Smooth muscle cell of the brain vasculature (primary cell): ENCODE measurements at regions not wholly inside any gene's neighbourhood (a gene's known extent, or its start where the extent isn't known, plus 50 kb on each side); places are given as distances from the start of the nearest gene placed in this dataset.

Source experiments
- DNase-seq: peaks from one replicate; pipeline ENCODE4 v3.0.0-alpha.2; 2012; ENCODE audit warnings: low read depth, low spot score

- no peak for DNase-seq
Observed at GRCh38 chr3:22306454-22306853, 555.4 kb upstream of the ZNF385D start.

- no peak for DNase-seq
Observed at GRCh38 chr3:22308871-22309270, 557.9 kb upstream of the ZNF385D start.

- no peak for DNase-seq
Observed at GRCh38 chr3:22315925-22316324, 564.9 kb upstream of the ZNF385D start.

- no peak for DNase-seq
Observed at GRCh38 chr3:22318325-22318724, 567.3 kb upstream of the ZNF385D start.

GRCh38 chr3:22319446-22319845 is 568.4 kb upstream of the ZNF385D start:
- peak; percentile 26 for DNase-seq

- no peak for DNase-seq
Observed at GRCh38 chr3:22322861-22323260, 571.9 kb upstream of the ZNF385D start.

GRCh38 chr3:22326305-22326704 is 575.3 kb upstream of the ZNF385D start:
- no peak for DNase-seq

GRCh38 chr3:22334996-22335395 is 584.0 kb upstream of the ZNF385D start:
- DNase-seq, result no peak

- DNase-seq, result no peak
Observed at GRCh38 chr3:22349215-22349851, 598.3 kb upstream of the ZNF385D start.

- DNase-seq, result no peak
Observed at GRCh38 chr3:22351806-22352205, 600.8 kb upstream of the ZNF385D start.

GRCh38 chr3:22353126-22353525 is 602.1 kb upstream of the ZNF385D start:
- no peak for DNase-seq

GRCh38 chr3:22358334-22358733 is 607.3 kb upstream of the ZNF385D start:
- no peak for DNase-seq

- no peak for DNase-seq
Observed at GRCh38 chr3:22360164-22360563, 609.2 kb upstream of the ZNF385D start.

GRCh38 chr3:22360970-22361369 is 610.0 kb upstream of the ZNF385D start:
- DNase-seq, result no peak

- no peak for DNase-seq
Observed at GRCh38 chr3:22361521-22361920, 610.5 kb upstream of the ZNF385D start.

- DNase-seq, result no peak
Observed at GRCh38 chr3:22364851-22365250, 613.8 kb upstream of the ZNF385D start.

GRCh38 chr3:22366781-22367180 is 615.8 kb upstream of the ZNF385D start:
- no peak for DNase-seq

GRCh38 chr3:22371036-22371435 is 620.0 kb upstream of the ZNF385D start:
- no peak for DNase-seq

GRCh38 chr3:22371607-22372291 is 620.7 kb upstream of the ZNF385D start:
- no peak for DNase-seq

- no peak for DNase-seq
Observed at GRCh38 chr3:22372292-22373062, 621.5 kb upstream of the ZNF385D start.

- DNase-seq, result no peak
Observed at GRCh38 chr3:22373182-22373581, 622.2 kb upstream of the ZNF385D start.

GRCh38 chr3:22373827-22374226 is 622.8 kb upstream of the ZNF385D start:
- DNase-seq, result no peak

GRCh38 chr3:22377421-22377820 is 626.4 kb upstream of the ZNF385D start:
- peak; percentile 57 for DNase-seq
